Raji (cell line): ENCODE measurements at regions not wholly inside any gene's neighbourhood (a gene's known extent, or its start where the extent isn't known, plus 50 kb on each side); places are given as distances from the start of the nearest gene placed in this dataset.

Source experiments
- POLR2A ChIP-seq: IDR thresholded peaks from 2 replicates; pipeline ENCODE4 v1.6.1; 2011; ENCODE audit warnings: low read depth, low read length, control low read depth; ENCODE audit not compliant: insufficient read depth

- TF ChIP-seq POLR2A, result no peak
Observed at GRCh38 chr20:1817577-1818211, 77.5 kb upstream of the SIRPA start.

DNA sequence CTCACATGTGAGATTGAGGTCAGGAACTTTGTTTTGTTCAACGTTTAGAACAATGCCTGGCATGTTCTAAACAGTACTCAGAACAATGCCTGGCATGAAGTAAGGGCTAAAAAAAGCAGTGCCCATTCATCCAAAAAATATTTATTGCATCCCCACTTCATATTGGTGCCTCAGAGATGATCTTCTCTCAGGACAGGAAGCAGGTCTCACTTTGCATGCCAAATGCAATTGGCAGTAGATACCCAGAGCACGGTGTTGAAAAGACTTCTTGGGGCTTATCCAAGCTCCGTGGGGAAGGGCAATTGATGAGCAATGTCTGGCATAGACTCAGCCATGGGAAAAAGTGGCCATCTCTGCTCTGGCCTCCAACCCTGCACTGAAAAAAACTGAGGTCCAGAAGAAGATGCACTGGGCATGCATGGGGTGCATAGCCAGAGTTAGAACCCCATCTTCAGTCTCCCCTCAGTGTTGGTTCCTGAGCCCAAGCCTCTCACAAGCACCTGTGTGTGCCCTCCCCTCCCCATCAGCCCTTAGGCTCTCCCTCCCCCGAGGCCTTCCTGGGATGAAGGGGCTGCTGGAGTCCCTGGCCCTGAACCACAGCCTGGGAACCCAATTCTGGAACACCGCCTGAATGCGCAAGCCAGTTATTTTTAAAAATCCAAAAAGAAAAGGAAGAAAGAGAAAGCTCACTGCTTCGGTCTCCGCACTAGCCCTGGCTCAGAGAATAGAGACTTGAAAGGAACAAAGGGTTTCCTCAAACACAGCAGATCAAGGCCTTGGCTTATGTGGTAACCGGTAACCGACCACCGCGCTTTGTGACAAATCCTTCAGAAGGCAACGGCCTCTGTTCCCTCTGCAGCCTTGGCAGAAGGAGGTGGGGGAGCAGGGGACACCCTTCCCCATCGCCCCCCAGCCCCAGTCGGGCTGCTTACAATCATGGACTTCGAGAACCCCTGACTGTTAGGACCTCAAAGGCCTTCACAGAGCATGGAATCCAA, 78.5 kb upstream of the SIRPA start:
- TF ChIP-seq POLR2A, result no peak

- TF ChIP-seq POLR2A, result no peak
Observed at GRCh38 chr20:1815502-1816085, 79.6 kb upstream of the SIRPA start.

DNA sequence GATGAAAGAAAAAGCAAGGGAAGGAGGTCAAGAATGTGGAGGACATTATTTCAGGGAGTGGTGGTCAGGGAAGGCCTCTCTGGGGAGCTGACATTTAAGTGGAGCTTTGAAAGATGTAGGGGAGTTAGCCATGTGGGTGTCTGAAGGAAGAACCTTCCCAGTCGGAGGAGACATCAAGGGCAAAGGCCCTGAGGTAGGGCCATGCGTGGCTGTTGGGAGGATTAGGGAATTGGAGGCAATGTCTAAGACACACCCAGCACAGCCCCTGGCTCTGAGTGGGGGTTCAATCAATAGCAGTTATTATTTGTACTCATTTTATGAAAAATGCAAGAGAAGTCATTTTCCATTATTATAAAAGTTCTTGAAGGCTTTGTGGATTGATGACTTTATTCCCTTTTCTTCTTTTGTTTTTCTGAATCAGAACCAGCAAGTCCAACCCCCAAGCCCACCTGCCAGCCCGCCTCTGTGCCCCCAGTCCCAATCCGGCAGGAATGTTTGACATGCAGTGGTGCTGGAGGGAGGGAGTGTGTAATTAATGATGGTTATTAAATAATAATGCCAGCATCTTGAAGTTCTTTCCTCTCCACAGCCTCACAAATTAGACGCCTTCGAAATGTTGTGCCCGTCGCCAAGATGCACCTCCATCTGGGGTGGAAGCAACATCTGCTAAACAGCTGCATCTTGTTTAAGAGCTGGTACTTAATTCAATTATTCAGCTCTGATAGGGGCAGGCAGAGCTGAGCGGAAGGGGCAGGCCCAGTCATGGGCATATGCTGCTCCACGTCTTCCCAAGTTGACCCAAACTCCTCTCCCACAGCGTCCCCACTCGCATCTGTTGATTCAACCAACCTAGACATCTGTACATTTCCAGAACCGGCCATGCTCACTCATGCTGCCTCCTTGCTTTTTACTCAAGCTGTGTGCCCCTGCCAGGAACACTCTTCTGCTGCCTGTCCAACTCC, 81.3 kb upstream of the SIRPA start:
- no peak for TF ChIP-seq POLR2A

GRCh38 chr20:1813101-1813529, 82.1 kb upstream of the SIRPA start:
- TF ChIP-seq POLR2A, result no peak

DNA sequence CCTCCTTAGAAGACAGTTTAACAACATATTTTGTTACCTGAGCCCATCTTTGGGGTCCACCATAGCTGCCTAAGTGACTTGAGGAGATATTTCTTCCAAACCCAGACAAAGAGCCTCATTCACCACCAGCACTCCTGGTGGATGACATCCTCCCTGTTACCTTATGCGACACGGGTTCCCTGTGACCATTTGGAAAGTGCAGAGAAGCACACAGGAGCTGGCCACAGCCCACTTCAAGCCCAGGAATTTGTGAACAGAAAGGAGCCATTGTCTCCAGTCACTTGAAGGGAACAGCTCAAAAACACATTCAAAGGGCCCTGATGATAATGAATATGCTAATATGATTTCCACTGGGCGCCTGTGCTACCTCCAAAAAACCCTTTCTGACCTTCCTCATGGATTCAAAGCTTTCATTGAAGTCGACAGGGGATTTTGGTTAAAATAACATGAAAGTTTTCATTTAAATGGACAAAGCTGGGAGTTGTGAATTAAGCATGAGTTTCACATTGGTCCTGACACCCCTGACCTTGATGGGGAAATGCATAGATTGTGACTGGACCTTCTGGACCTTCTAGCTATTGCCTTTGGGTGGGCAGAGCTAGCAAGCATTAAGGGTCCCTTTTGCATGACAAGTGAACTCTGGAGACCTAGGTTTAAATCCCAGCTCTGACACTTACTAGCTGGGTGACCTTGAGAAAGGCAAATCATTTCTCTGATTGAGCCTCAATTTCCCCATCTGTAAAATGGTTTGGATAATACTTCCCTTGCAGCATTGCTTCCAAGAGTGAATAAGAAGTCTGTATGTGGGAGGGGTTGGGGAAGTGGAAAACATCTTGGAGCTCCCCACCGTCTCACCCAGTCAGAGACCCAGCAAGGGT, 83.3 kb upstream of the SIRPA start:
- TF ChIP-seq POLR2A, result no peak

GRCh38 chr20:1810926-1811620, 84.1 kb upstream of the SIRPA start:
- no peak for TF ChIP-seq POLR2A

DNA sequence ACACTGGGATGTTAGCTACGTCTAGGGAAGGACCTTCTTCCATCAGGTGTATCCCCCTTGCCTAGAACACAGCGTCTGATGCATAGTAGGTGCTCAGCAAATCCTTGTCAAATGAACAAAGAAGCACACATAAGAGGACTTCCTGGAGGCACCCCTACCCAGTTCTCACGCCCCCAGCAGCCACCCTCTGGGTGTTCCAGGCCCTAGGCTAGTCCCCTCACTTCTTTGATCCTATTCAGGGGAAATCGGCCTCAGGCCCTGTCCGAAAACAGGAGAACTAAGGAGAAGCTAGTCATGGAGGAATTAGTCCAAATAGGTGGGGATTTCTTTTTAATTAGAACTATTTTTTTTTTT, 84.7 kb upstream of the SIRPA start:
- no peak for TF ChIP-seq POLR2A

DNA sequence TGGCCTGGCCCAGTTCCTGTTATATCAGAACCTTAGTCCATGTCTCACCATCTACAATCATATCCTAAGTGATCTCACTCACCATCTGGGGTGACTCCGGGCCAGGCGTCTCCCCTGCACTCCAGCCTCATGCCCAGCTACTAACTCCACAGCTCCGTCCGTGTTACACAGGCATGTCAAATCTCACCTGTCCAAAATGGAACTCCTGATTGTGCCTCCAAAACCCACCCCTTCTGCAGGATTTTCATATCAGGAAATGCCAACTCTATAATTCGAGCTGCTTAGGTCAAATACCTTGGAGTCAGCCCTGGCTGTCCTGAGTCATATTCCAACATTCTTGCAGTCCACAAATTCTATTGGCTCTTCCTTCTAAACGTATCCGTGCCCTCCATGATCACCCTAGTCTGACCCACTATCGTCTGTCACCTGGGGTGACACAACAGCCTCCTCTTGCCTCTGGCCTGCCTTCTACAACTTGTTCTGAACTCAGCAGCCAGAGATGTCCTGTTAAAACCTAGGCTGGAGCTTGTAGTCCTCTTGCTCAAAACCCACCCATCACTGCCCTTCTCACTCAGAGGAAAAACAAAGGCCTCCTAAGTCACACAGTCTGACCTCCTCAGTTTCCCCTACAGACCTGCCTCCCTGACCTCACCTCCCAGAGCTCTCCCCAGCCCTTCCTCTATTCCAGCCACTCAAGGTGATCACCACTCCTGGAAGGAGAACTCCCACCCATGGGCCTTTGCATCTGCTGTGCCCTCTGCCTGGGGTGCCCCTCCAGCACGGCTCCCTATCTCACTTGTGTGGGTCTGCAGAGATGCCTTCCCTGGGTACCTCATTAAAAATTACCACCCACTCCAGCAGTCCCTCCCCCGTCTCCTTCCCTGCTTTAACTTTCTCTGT, 85.3 kb upstream of the SIRPA start:
- TF ChIP-seq POLR2A, result no peak

DNA sequence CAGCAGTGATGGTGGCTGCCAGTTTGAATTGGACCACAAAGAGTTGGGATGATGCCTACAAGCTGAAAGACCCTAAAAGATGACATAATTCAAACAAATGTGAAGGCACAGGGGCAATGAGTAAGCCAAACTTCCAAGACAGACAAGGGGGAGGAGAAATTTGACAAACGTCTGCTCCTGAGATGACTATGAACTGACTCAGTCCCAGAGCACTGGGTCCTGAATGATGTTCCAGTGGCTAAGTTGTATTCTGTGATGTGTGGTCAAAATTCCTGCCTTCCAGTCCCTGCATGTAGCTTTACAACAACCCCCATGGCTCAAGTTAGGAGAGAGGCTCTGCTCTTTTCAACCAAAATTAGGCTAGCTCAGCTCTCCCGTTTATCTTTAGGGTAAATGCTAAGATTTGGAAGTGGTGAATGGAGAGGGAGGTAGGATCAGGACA, 86.1 kb upstream of the SIRPA start:
- TF ChIP-seq POLR2A, result no peak

- TF ChIP-seq POLR2A, result no peak
Observed at GRCh38 chr20:1808101-1808500, 87.1 kb upstream of the SIRPA start.

GRCh38 chr20:1807394-1807793, 87.8 kb upstream of the SIRPA start:
- TF ChIP-seq POLR2A, result no peak
